Lower leg skin (tissue), 3 donors: ENCODE measurements at regions not wholly inside any gene's neighbourhood (a gene's known extent, or its start where the extent isn't known, plus 50 kb on each side); places are given as distances from the start of the nearest gene placed in this dataset.
"Not testable (repeated sequence)": the region's sequence is repeated elsewhere in the genome, so short reads cannot be mapped to it uniquely, and the experiment has no call there.

ENCODE experiments used
- POLR2A ChIP-seq, 2 donors: fragments of 450-650 bp; IDR thresholded peaks; one replicate each; pipeline ENCODE4 v1.6.1; 2016 to 2017; ENCODE audit warnings: antibody characterized with exemption in 2 of 2, mild to moderate bottlenecking in 1 of 2, moderate library complexity in 1 of 2
- TF ChIP-seq, protein P1 (sequence below), 3 donors: fragments of 450-650 bp; IDR thresholded peaks; one replicate each; pipeline ENCODE4 v1.5.1; 2016; ENCODE audit warnings: antibody characterized with exemption in 3 of 3, mild to moderate bottlenecking in 3 of 3, moderate library complexity in 2 of 3

DNA sequence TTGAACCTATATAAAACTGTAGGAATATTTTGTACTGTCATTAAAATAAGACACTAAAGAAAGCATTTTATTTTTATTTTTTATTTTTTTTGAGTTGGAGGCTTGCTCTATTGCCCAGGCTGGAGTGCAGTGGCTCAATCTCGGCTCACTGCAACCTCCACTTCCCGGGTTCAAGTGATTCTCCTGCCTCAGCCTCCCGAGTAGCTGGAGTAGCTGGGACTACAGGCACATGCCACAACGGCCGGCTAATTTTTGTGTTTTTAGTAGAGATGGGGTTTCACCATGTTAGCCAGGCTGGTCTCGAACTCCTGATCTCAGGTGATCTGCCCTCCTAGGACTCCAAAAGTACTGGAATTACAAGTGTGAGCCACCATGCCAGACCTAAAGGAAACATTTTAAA lies 102.8 kb downstream of the XRCC2 start:
- not testable (repeated sequence) for TF ChIP-seq POLR2A (IDR thresholded peaks at IDR 0.05)
- TF ChIP-seq, protein P1, sequence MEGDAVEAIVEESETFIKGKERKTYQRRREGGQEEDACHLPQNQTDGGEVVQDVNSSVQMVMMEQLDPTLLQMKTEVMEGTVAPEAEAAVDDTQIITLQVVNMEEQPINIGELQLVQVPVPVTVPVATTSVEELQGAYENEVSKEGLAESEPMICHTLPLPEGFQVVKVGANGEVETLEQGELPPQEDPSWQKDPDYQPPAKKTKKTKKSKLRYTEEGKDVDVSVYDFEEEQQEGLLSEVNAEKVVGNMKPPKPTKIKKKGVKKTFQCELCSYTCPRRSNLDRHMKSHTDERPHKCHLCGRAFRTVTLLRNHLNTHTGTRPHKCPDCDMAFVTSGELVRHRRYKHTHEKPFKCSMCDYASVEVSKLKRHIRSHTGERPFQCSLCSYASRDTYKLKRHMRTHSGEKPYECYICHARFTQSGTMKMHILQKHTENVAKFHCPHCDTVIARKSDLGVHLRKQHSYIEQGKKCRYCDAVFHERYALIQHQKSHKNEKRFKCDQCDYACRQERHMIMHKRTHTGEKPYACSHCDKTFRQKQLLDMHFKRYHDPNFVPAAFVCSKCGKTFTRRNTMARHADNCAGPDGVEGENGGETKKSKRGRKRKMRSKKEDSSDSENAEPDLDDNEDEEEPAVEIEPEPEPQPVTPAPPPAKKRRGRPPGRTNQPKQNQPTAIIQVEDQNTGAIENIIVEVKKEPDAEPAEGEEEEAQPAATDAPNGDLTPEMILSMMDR (IDR thresholded peaks at IDR 0.05), result not testable (repeated sequence)
